ENCODE measurements at regions not wholly inside any gene's neighbourhood (a gene's known extent, or its start where the extent isn't known, plus 50 kb on each side); places are given as distances from the start of the nearest gene placed in this dataset.

DNA sequence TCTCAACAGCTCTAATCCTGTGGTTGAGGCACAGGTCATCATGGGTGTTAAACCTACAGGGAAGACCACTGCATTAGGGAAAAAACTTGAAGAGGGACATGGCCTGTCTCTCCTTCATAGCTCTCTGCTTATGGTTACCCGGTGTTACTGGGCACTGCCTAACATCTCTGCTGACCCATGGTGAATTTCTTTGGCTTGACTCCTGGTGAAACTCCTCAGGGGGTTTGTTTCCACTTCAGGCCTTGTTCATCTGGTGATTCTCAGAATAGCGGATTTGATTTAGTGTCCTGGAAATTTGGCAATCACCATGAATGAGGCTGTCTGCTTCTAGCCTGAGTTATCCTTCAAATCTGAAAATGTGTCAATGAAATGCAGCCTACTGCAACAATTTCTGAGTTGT is 114.4 kb downstream of the ZNF518B start:
- Histone ChIP-seq H3K27me3 (ENCODE audit: control insufficient read depth in 2 of 2, insufficient read depth in 2 of 2, low read length in 2 of 2) (no peaks in the 10 kb centered on the region), H3K36me3 (ENCODE audit: control insufficient read depth in 2 of 2, insufficient read depth in 2 of 2, low read length in 2 of 2) (no peaks in the 10 kb centered on the region), H3K27ac (ENCODE audit: low read depth in 2 of 2, low read length in 2 of 2) (no peak overlapping the region), H3K9me3 (ENCODE audit: control insufficient read depth in 2 of 2, low read length in 2 of 2) (no peaks in the 10 kb centered on the region), H3K4me3 (ENCODE audit: low read length in 2 of 2) (no peak overlapping the region), H3K9ac (ENCODE audit: low read depth in 1 of 2, low read length in 2 of 2) (no peak overlapping the region), H3K4me1 (ENCODE audit: control insufficient read depth in 2 of 2, insufficient read depth in 2 of 2, low read length in 2 of 2) (no peaks in the 10 kb centered on the region)

DNA sequence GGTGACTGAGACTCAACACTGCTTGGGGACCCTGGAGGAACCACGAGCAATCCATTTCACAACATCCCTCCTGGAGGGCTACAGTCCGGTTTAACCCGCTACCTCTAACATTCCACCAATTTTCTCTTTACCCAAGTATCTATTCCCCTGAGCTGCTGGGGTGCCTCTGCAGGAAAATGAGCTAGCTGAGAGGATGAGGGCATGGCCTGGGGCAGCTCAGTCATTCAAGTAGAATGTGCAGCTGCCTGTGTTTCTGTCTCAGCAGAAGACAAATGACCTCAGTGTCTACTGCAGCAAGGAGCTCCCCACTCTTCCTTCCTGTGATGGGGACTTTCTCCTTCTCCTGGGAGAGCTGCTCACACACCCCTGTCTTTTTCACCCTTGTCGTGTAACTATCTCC is 120.8 kb downstream of the ZNF518B start:
- Histone ChIP-seq H3K27ac (ENCODE audit: low read depth in 2 of 2, low read length in 2 of 2) (no peak overlapping the region), H3K27me3 (ENCODE audit: control insufficient read depth in 2 of 2, insufficient read depth in 2 of 2, low read length in 2 of 2) (no peaks in the 10 kb centered on the region), H3K4me1 (ENCODE audit: control insufficient read depth in 2 of 2, insufficient read depth in 2 of 2, low read length in 2 of 2) (no peaks in the 10 kb centered on the region), H3K9ac (ENCODE audit: low read depth in 1 of 2, low read length in 2 of 2) (no peak overlapping the region), H3K9me3 (ENCODE audit: control insufficient read depth in 2 of 2, low read length in 2 of 2) (no peaks in the 10 kb centered on the region), H3K36me3 (ENCODE audit: control insufficient read depth in 2 of 2, insufficient read depth in 2 of 2, low read length in 2 of 2) (no peaks in the 10 kb centered on the region), H3K4me3 (ENCODE audit: low read length in 2 of 2) (no peak overlapping the region)

- H3K9ac ChIP-seq (ENCODE audit: low read depth in 1 of 2, low read length in 2 of 2), result no peak overlapping the region
These were observed 122.2 kb downstream of the ZNF518B start for GRCh38 chr4:10335050-10335449.

DNA sequence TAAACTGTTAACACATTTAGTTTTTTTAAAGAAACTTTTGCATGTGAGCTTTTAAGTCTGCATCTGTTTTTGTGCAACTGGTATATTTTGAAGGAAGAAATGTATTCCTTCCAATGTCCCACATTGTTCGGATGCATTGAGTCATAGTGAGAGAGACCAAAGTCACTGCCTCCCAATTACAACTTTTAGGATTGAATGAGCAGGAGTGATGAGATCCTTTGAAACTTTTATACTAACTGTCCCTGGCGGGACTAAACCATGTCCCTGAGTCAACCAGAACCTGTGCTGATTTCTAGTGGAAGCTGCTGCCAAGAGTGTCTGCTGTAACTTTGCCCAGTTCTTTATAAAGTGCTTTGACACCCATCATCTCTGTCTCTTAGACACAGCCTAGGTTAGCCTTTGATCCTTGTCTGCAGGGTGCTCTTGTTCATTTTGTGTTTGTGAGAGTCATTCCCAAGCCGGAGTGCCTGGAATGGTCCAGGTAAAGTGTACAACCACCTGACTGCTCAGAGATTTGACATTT is 122.7 kb downstream of the ZNF518B start:
- no peak overlapping the region for H3K4me3 ChIP-seq (ENCODE audit: low read length in 2 of 2)
- no peak overlapping the region for H3K27ac ChIP-seq (ENCODE audit: low read depth in 2 of 2, low read length in 2 of 2)
- H3K9ac ChIP-seq (ENCODE audit: low read depth in 1 of 2, low read length in 2 of 2), result no peak overlapping the region
- H3K27me3 ChIP-seq (ENCODE audit: control insufficient read depth in 2 of 2, insufficient read depth in 2 of 2, low read length in 2 of 2), result no peaks in the 10 kb centered on the region
- no peaks in the 10 kb centered on the region for H3K9me3 ChIP-seq (ENCODE audit: control insufficient read depth in 2 of 2, low read length in 2 of 2)
- no peaks in the 10 kb centered on the region for H3K4me1 ChIP-seq (ENCODE audit: control insufficient read depth in 2 of 2, insufficient read depth in 2 of 2, low read length in 2 of 2)
- no peaks in the 10 kb centered on the region for H3K36me3 ChIP-seq (ENCODE audit: control insufficient read depth in 2 of 2, insufficient read depth in 2 of 2, low read length in 2 of 2)

More at GRCh38 chr4:10335050-10335449, 122.2 kb downstream of the ZNF518B start:
- no peak overlapping the region for H3K27ac ChIP-seq (ENCODE audit: low read depth in 2 of 2, low read length in 2 of 2)
- no peaks in the 10 kb centered on the region for H3K36me3 ChIP-seq (ENCODE audit: control insufficient read depth in 2 of 2, insufficient read depth in 2 of 2, low read length in 2 of 2)
- no peaks in the 10 kb centered on the region for H3K4me1 ChIP-seq (ENCODE audit: control insufficient read depth in 2 of 2, insufficient read depth in 2 of 2, low read length in 2 of 2)
- no peaks in the 10 kb centered on the region for H3K9me3 ChIP-seq (ENCODE audit: control insufficient read depth in 2 of 2, low read length in 2 of 2)
- no peaks in the 10 kb centered on the region for H3K27me3 ChIP-seq (ENCODE audit: control insufficient read depth in 2 of 2, insufficient read depth in 2 of 2, low read length in 2 of 2)
- no peak overlapping the region for H3K4me3 ChIP-seq (ENCODE audit: low read length in 2 of 2)

DNA sequence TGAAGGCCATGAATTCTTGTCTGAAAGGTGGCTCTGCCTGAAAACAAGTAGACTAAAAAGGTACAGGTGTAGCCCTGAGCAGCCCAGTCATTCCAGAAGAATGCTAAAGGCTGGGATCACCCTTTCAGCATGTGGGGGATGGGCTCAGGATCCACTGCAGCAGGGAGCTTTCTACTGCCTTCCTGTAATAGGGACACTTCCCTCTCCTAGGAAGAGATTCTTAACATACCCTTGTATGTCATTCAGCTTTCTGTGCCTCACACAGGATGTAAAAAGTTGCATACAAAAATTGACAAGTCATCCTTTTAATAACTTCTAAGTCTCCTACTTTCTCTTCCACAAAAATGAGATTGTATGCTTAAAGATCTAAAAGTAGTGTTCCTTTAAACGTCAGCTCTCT is 123.3 kb downstream of the ZNF518B start:
- Histone ChIP-seq H3K9ac (ENCODE audit: low read depth in 1 of 2, low read length in 2 of 2) (no peak overlapping the region), H3K27ac (ENCODE audit: low read depth in 2 of 2, low read length in 2 of 2) (no peak overlapping the region), H3K9me3 (ENCODE audit: control insufficient read depth in 2 of 2, low read length in 2 of 2) (no peaks in the 10 kb centered on the region), H3K27me3 (ENCODE audit: control insufficient read depth in 2 of 2, insufficient read depth in 2 of 2, low read length in 2 of 2) (no peaks in the 10 kb centered on the region), H3K4me3 (ENCODE audit: low read length in 2 of 2) (no peak overlapping the region), H3K4me1 (ENCODE audit: control insufficient read depth in 2 of 2, insufficient read depth in 2 of 2, low read length in 2 of 2) (no peaks in the 10 kb centered on the region), H3K36me3 (ENCODE audit: control insufficient read depth in 2 of 2, insufficient read depth in 2 of 2, low read length in 2 of 2) (no peaks in the 10 kb centered on the region)

- H3K9ac ChIP-seq (ENCODE audit: low read depth in 1 of 2, low read length in 2 of 2), result no peak overlapping the region
- H3K4me1 ChIP-seq (ENCODE audit: control insufficient read depth in 2 of 2, insufficient read depth in 2 of 2, low read length in 2 of 2), result no peaks in the 10 kb centered on the region
- no peaks in the 10 kb centered on the region for H3K9me3 ChIP-seq (ENCODE audit: control insufficient read depth in 2 of 2, low read length in 2 of 2)
- no peaks in the 10 kb centered on the region for H3K27me3 ChIP-seq (ENCODE audit: control insufficient read depth in 2 of 2, insufficient read depth in 2 of 2, low read length in 2 of 2)
- no peak overlapping the region for H3K4me3 ChIP-seq (ENCODE audit: low read length in 2 of 2)
- no peaks in the 10 kb centered on the region for H3K36me3 ChIP-seq (ENCODE audit: control insufficient read depth in 2 of 2, insufficient read depth in 2 of 2, low read length in 2 of 2)
- no peak overlapping the region for H3K27ac ChIP-seq (ENCODE audit: low read depth in 2 of 2, low read length in 2 of 2)
These were observed 131.2 kb downstream of the ZNF518B start for GRCh38 chr4:10326075-10326474.

GRCh38 chr4:10321931-10322330 is 135.3 kb downstream of the ZNF518B start:
- Histone ChIP-seq H3K4me3 (ENCODE audit: low read length in 2 of 2) (no peak overlapping the region), H3K27me3 (ENCODE audit: control insufficient read depth in 2 of 2, insufficient read depth in 2 of 2, low read length in 2 of 2) (no peaks in the 10 kb centered on the region), H3K36me3 (ENCODE audit: control insufficient read depth in 2 of 2, insufficient read depth in 2 of 2, low read length in 2 of 2) (no peaks in the 10 kb centered on the region), H3K27ac (ENCODE audit: low read depth in 2 of 2, low read length in 2 of 2) (no peak overlapping the region), H3K9ac (ENCODE audit: low read depth in 1 of 2, low read length in 2 of 2) (no peak overlapping the region), H3K9me3 (ENCODE audit: control insufficient read depth in 2 of 2, low read length in 2 of 2) (no peaks in the 10 kb centered on the region), H3K4me1 (ENCODE audit: control insufficient read depth in 2 of 2, insufficient read depth in 2 of 2, low read length in 2 of 2) (no peaks in the 10 kb centered on the region)

GRCh38 chr4:10320130-10320529 is 137.1 kb downstream of the ZNF518B start:
- Histone ChIP-seq H3K4me1 (ENCODE audit: control insufficient read depth in 2 of 2, insufficient read depth in 2 of 2, low read length in 2 of 2) (no peaks in the 10 kb centered on the region), H3K36me3 (ENCODE audit: control insufficient read depth in 2 of 2, insufficient read depth in 2 of 2, low read length in 2 of 2) (no peaks in the 10 kb centered on the region), H3K27me3 (ENCODE audit: control insufficient read depth in 2 of 2, insufficient read depth in 2 of 2, low read length in 2 of 2) (no peaks in the 10 kb centered on the region), H3K27ac (ENCODE audit: low read depth in 2 of 2, low read length in 2 of 2) (no peak overlapping the region), H3K4me3 (ENCODE audit: low read length in 2 of 2) (no peak overlapping the region), H3K9me3 (ENCODE audit: control insufficient read depth in 2 of 2, low read length in 2 of 2) (no peaks in the 10 kb centered on the region), H3K9ac (ENCODE audit: low read depth in 1 of 2, low read length in 2 of 2) (no peak overlapping the region)

- H3K27ac ChIP-seq (ENCODE audit: low read depth in 2 of 2, low read length in 2 of 2), result no peak overlapping the region
- no peaks in the 10 kb centered on the region for H3K36me3 ChIP-seq (ENCODE audit: control insufficient read depth in 2 of 2, insufficient read depth in 2 of 2, low read length in 2 of 2)
- H3K4me1 ChIP-seq (ENCODE audit: control insufficient read depth in 2 of 2, insufficient read depth in 2 of 2, low read length in 2 of 2), result no peaks in the 10 kb centered on the region
- no peaks in the 10 kb centered on the region for H3K27me3 ChIP-seq (ENCODE audit: control insufficient read depth in 2 of 2, insufficient read depth in 2 of 2, low read length in 2 of 2)
- H3K4me3 ChIP-seq (ENCODE audit: low read length in 2 of 2), result no peak overlapping the region
- H3K9me3 ChIP-seq (ENCODE audit: control insufficient read depth in 2 of 2, low read length in 2 of 2), result no peaks in the 10 kb centered on the region
- H3K9ac ChIP-seq (ENCODE audit: low read depth in 1 of 2, low read length in 2 of 2), result no peak overlapping the region
These were observed 139.9 kb downstream of the ZNF518B start for GRCh38 chr4:10317345-10317744.

GRCh38 chr4:10316851-10317250 is 140.4 kb downstream of the ZNF518B start:
- no peaks in the 10 kb centered on the region for H3K9me3 ChIP-seq (ENCODE audit: control insufficient read depth in 2 of 2, low read length in 2 of 2)
- no peaks in the 10 kb centered on the region for H3K4me1 ChIP-seq (ENCODE audit: control insufficient read depth in 2 of 2, insufficient read depth in 2 of 2, low read length in 2 of 2)
- no peak overlapping the region for H3K9ac ChIP-seq (ENCODE audit: low read depth in 1 of 2, low read length in 2 of 2)
- H3K27me3 ChIP-seq (ENCODE audit: control insufficient read depth in 2 of 2, insufficient read depth in 2 of 2, low read length in 2 of 2), result no peaks in the 10 kb centered on the region
- H3K27ac ChIP-seq (ENCODE audit: low read depth in 2 of 2, low read length in 2 of 2), result no peak overlapping the region
- no peaks in the 10 kb centered on the region for H3K36me3 ChIP-seq (ENCODE audit: control insufficient read depth in 2 of 2, insufficient read depth in 2 of 2, low read length in 2 of 2)
- no peak overlapping the region for H3K4me3 ChIP-seq (ENCODE audit: low read length in 2 of 2)

DNA sequence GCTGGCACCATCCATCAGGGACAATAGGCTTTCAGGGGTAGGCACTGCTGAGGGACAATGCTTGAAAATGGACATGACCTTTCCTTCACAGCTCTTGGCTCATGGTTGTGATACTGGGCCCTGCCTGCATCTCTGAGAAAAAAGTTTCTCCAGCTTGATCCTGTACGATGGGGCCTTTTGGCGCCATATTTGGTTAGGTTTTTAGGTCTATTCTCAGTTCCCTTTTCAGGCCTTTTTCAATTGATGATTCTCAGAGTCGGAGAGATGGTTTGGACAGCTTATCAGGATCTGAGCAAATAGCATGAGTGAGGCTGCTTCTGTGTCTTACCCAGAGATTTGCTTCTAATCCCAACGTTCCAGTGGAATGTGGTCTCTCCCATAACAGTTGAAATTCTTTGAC is 141.6 kb downstream of the ZNF518B start:
- Histone ChIP-seq H3K27me3 (ENCODE audit: control insufficient read depth in 2 of 2, insufficient read depth in 2 of 2, low read length in 2 of 2) (no peaks in the 10 kb centered on the region), H3K4me1 (ENCODE audit: control insufficient read depth in 2 of 2, insufficient read depth in 2 of 2, low read length in 2 of 2) (no peaks in the 10 kb centered on the region), H3K36me3 (ENCODE audit: control insufficient read depth in 2 of 2, insufficient read depth in 2 of 2, low read length in 2 of 2) (no peaks in the 10 kb centered on the region), H3K27ac (ENCODE audit: low read depth in 2 of 2, low read length in 2 of 2) (no peak overlapping the region), H3K9ac (ENCODE audit: low read depth in 1 of 2, low read length in 2 of 2) (no peak overlapping the region), H3K4me3 (ENCODE audit: low read length in 2 of 2) (no peak overlapping the region), H3K9me3 (ENCODE audit: control insufficient read depth in 2 of 2, low read length in 2 of 2) (no peaks in the 10 kb centered on the region)
